ENCODE measurements at regions not wholly inside any gene's neighbourhood (a gene's known extent, or its start where the extent isn't known, plus 50 kb on each side); places are given as distances from the start of the nearest gene placed in this dataset.

DNA sequence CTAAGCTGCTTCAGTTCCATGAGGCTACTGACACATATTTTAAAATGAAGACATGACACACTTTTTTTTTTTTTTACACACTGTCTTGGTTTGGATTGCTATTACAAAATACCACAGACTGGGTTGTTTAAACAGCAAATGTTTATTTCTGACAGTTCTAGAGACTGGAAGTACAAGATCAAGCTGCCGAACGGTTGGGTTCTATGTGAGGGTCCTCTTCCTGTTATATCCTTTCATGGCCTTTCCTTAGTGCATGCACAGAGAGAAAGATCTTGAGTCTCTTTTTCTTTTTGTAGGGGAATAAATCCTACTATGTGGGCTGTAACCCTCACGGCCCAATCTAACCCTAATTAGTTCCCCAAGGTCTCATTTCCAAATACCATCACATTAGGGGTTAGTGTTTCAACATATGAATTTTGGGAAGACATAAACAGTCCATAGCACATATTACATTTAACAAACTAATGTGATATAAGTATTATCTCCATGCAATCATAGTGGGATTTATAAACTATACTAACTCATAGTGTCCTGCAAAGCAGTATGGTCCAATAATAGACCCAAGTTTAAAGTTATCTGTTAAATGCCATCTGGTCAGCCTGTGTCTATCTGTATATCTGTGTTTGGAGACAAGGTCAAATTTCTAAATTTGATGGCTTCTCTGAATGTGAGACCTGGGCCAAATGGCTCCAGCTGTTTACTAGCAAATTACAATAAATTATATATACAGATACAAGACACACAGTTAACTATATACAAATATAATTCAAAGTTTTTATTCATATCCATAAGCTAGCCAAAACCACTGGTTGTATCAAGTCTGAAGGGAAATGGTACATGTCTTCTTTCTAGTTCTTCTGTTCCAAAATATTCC is 90.3 kb upstream of the NREP start:
- no peak overlapping the region for H3K27ac ChIP-seq
- no peak overlapping the region for H3K4me3 ChIP-seq
- H3K4me1 ChIP-seq: no peaks in the 10 kb centered on the region
- no peaks in the 10 kb centered on the region for H3K9me3 ChIP-seq
- TF ChIP-seq, protein P1, sequence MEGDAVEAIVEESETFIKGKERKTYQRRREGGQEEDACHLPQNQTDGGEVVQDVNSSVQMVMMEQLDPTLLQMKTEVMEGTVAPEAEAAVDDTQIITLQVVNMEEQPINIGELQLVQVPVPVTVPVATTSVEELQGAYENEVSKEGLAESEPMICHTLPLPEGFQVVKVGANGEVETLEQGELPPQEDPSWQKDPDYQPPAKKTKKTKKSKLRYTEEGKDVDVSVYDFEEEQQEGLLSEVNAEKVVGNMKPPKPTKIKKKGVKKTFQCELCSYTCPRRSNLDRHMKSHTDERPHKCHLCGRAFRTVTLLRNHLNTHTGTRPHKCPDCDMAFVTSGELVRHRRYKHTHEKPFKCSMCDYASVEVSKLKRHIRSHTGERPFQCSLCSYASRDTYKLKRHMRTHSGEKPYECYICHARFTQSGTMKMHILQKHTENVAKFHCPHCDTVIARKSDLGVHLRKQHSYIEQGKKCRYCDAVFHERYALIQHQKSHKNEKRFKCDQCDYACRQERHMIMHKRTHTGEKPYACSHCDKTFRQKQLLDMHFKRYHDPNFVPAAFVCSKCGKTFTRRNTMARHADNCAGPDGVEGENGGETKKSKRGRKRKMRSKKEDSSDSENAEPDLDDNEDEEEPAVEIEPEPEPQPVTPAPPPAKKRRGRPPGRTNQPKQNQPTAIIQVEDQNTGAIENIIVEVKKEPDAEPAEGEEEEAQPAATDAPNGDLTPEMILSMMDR (IDR thresholded peaks at IDR 0.05): no peak
- no peaks in the 10 kb centered on the region for H3K36me3 ChIP-seq
- no peak for DNase-seq (ENCODE audit: low spot score)
- H3K27me3 ChIP-seq: no peaks in the 10 kb centered on the region

DNA sequence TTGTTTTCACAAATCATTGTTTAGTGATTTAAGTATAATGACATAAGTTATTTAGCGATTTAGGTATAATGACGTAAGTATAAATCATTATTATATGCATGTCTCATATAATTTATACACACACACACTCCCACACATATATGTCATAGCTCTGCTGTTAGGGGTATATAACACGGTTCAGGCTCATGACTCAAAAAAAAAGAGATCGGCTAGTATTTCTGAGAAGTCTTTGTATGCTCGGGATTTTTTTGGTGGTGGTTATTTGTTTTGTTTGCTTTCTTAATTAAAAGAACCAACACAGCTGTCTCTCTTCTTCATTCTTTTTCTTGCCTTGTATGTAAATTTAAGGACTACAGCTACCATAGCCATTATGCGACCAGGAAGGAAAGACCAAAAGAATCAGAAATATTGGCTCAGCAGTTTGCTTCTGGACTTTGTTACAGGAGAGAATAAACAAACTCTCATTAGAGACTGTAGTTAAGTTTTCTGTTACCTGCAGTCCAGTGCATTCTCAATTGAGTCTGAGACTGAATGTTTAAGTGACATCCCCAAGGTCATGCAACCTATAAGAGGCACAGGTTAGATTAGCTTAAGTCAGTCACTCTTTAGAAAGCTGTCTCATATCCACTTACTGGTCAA is 83.2 kb upstream of the NREP start:
- H3K36me3 ChIP-seq: no peaks in the 10 kb centered on the region
- H3K4me1 ChIP-seq: no peaks in the 10 kb centered on the region
- no peak overlapping the region for H3K27ac ChIP-seq
- DNase-seq (ENCODE audit: low spot score): no peak
- no peaks in the 10 kb centered on the region for H3K27me3 ChIP-seq
- H3K4me3 ChIP-seq: no peak overlapping the region
- H3K9me3 ChIP-seq: no peaks in the 10 kb centered on the region
- TF ChIP-seq, protein P1 (IDR thresholded peaks at IDR 0.05): no peak

DNA sequence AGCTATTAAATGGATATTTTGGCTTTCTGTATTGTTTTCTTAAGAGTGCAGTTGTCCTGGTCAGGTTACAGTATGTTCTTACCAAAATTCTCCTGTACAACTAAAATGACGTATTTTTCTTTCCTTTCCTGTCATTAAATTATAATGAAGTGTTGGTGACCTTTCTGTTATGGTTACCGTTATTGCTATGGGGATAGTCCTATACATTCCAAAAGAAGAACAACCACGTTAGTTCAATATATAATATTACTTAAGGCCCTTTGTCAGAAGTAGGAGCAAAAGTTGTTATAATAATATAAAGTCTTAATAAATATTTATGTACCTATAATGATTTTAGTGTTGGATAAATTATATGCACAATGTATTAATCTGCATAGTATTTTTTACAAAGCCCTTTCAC is 82.4 kb upstream of the NREP start:
- Histone ChIP-seq H3K9me3 (no peaks in the 10 kb centered on the region), H3K36me3 (no peaks in the 10 kb centered on the region), H3K4me1 (no peaks in the 10 kb centered on the region), H3K27ac (no peak overlapping the region), H3K27me3 (no peaks in the 10 kb centered on the region), H3K4me3 (no peak overlapping the region)
- DNase-seq (ENCODE audit: low spot score): no peak
- TF ChIP-seq, protein P1 (IDR thresholded peaks at IDR 0.05): no peak

DNA sequence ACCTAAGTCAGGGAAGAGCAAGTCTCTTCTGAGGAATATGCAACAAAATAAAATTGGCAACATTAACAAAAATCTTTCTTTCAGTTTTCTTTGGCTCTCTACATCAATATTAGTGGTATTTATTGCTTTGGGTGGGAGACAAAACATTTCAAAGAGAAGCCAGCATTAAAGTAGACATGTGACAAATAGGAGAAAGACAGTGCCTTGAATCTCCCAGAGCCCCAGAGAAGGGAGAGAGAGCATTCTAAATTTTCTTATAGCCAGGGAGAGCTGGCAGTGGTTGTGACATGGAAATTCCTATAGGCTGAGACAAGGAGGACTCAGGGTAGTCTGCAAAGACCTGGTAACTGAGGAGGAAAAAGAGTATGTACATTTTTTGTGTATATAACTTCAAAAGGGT is 79.4 kb upstream of the NREP start:
- Histone ChIP-seq H3K4me3 (no peak overlapping the region), H3K27me3 (no peaks in the 10 kb centered on the region), H3K27ac (no peak overlapping the region), H3K9me3 (no peaks in the 10 kb centered on the region), H3K4me1 (no peaks in the 10 kb centered on the region), H3K36me3 (no peaks in the 10 kb centered on the region)
- no peak for DNase-seq (ENCODE audit: low spot score)
- TF ChIP-seq, protein P1 (IDR thresholded peaks at IDR 0.05): no peak

DNA sequence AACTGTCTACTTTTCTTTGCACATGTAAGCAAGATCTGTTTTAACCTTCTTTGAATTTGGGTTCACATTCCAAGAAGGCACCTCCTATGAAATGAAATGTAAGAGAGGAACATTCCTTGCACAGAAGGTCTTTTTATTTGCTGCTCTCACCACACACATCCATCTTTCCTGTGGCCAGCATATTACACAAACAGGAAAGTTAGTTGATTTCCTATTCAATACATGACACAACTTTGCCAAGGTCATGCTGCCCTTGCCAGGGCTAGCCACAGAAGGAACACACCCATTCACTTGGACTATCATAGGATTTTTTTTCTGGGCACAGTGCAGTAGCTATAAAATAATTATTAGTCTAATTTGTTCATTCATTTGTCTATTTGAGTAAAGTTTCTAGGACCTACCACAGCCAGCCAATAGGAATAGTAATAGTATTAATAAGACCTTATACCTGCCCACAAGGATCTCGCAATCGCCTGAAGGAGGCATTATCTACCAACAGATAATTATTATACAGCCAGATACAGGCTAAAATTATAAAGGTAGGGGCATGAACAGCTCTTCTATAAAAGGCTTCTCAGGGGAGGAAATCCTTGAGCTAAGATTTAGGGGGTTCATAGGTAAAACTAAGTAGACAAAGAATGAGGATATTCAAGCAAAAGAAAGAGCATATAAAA is 78.1 kb upstream of the NREP start:
- H3K4me3 ChIP-seq: no peak overlapping the region
- H3K36me3 ChIP-seq: no peaks in the 10 kb centered on the region
- H3K27ac ChIP-seq: no peak overlapping the region
- no peaks in the 10 kb centered on the region for H3K9me3 ChIP-seq
- TF ChIP-seq, protein P1 (IDR thresholded peaks at IDR 0.05): no peak
- no peaks in the 10 kb centered on the region for H3K4me1 ChIP-seq
- no peak for DNase-seq (ENCODE audit: low spot score)
- no peaks in the 10 kb centered on the region for H3K27me3 ChIP-seq

Measured in right atrium auricular region (tissue), 2 donors.